ENCODE measurements at regions not wholly inside any gene's neighbourhood (a gene's known extent, or its start where the extent isn't known, plus 50 kb on each side); places are given as distances from the start of the nearest gene placed in this dataset.

GRCh38 chr9:89815903-89816573 is 211.2 kb downstream of the GADD45G start (continued):
- TF ChIP-seq SKIL (IDR thresholded peaks at IDR 0.05; ENCODE audit: low read depth, poor library complexity, severe bottlenecking) (peak; percentile 54), IKZF1 (conservative IDR thresholded peaks at IDR 0.05) (peak; percentile 85), MLLT1 (IDR thresholded peaks at IDR 0.05) (no peak), ATF2 (IDR thresholded peaks at IDR 0.05; ENCODE audit: low read length) (no peak), EZH2 (IDR thresholded peaks at IDR 0.05; ENCODE audit: borderline replicate concordance, control insufficient read depth, low read depth, low read length) (no peak), EP300 (IDR thresholded peaks at IDR 0.05; ENCODE audit: borderline replicate concordance in 1 of 2, control insufficient read depth in 1 of 2, low read depth in 2 of 2, low read length in 2 of 2) (peak; percentile 40 to 70; a peak in 2 of 4 replicates), MEF2B (IDR thresholded peaks at IDR 0.05; ENCODE audit: partially characterized antibody, poor library complexity, severe bottlenecking) (peak; percentile 68), CREM (IDR thresholded peaks at IDR 0.05; ENCODE audit: low read depth) (peak; percentile 50), BCL11A (IDR thresholded peaks at IDR 0.05; ENCODE audit: low read depth, low read length) (peak; percentile 48; the same call in 1 of the 2 replicates), HDGF (IDR thresholded peaks at IDR 0.05) (no peak), BCL3 (IDR thresholded peaks at IDR 0.05; ENCODE audit: borderline replicate concordance, insufficient read depth, low read depth, low read length, poor library complexity, severe bottlenecking) (no peak), ZNF207 (IDR thresholded peaks at IDR 0.05; ENCODE audit: borderline replicate concordance) (no peak), BHLHE40 (IDR thresholded peaks at IDR 0.05; ENCODE audit: borderline replicate concordance in 1 of 2, low read depth in 2 of 2, low read length in 1 of 2) (peak; percentile 31 to 70; a peak in 2 of 4 replicates), PBX3 (IDR thresholded peaks at IDR 0.05; ENCODE audit: insufficient replicate concordance, low read depth, low read length) (peak; percentile 77), IRF4 (IDR thresholded peaks at IDR 0.05; ENCODE audit: low read depth, low read length) (peak; percentile 70; the same call in 1 of the 2 replicates), SUPT20H (IDR thresholded peaks at IDR 0.05; ENCODE audit: borderline replicate concordance, control insufficient read depth, low read depth, low read length) (no peak), MYC (IDR thresholded peaks at IDR 0.05; ENCODE audit: insufficient read depth, insufficient read length, insufficient replicate concordance, low read length, severe bottlenecking) (no peak), RELA (IDR thresholded peaks at IDR 0.05; ENCODE audit: borderline replicate concordance, partially characterized antibody) (peak; percentile 96), KDM1A (IDR thresholded peaks at IDR 0.05; ENCODE audit: borderline replicate concordance) (no peak), TCF3 (IDR thresholded peaks at IDR 0.05; ENCODE audit: borderline replicate concordance, insufficient read depth, low read depth, low read length) (0 out of 2 replicates have a peak, but pooled peaks have one; percentile 66), SPI1 (IDR thresholded peaks at IDR 0.05; ENCODE audit: borderline replicate concordance, insufficient read depth, low read depth, low read length) (peak; percentile 93)
